Dermis microvascular lymphatic vessel endothelial cell (primary cell): ENCODE measurements at regions not wholly inside any gene's neighbourhood (a gene's known extent, or its start where the extent isn't known, plus 50 kb on each side); places are given as distances from the start of the nearest gene placed in this dataset.

Experiments used
- DNase-seq, 2 donors: peaks; one replicate each; pipeline versions ENCODE4 v3.0.0 to v3.0.0-alpha.2; 2010; ENCODE audit warnings: low read depth in 2 of 2

- DNase-seq, result no peak
These were observed 83.0 kb downstream of the CXCL12 start for GRCh38 chr10:44301781-44302355.

GRCh38 chr10:44300666-44301649, 83.9 kb downstream of the CXCL12 start:
- DNase-seq, result no peak

GRCh38 chr10:44298713-44299112, 86.2 kb downstream of the CXCL12 start:
- DNase-seq, result no peak

- DNase-seq, result no peak
These were observed 86.9 kb downstream of the CXCL12 start for GRCh38 chr10:44297963-44298362.

- no peak for DNase-seq
These were observed 89.2 kb downstream of the CXCL12 start for GRCh38 chr10:44295644-44296241.

GRCh38 chr10:44294726-44295412, 90.0 kb downstream of the CXCL12 start:
- no peak for DNase-seq

- DNase-seq, result no peak
These were observed 91.1 kb downstream of the CXCL12 start for GRCh38 chr10:44293842-44294241.

GRCh38 chr10:44293306-44293778, 91.6 kb downstream of the CXCL12 start:
- no peak for DNase-seq

- DNase-seq, result no peak
These were observed 92.4 kb downstream of the CXCL12 start for GRCh38 chr10:44292390-44293002.

- DNase-seq, result no peak
These were observed 93.8 kb downstream of the CXCL12 start for GRCh38 chr10:44291091-44291490.

GRCh38 chr10:44289125-44289524, 95.8 kb downstream of the CXCL12 start:
- DNase-seq, result no peak

GRCh38 chr10:44287408-44287807, 97.5 kb downstream of the CXCL12 start:
- no peak for DNase-seq

- no peak for DNase-seq
These were observed 100.5 kb downstream of the CXCL12 start for GRCh38 chr10:44284198-44285084.

GRCh38 chr10:44282626-44283300, 102.1 kb downstream of the CXCL12 start:
- no peak for DNase-seq

- DNase-seq, result no peak
These were observed 103.2 kb downstream of the CXCL12 start for GRCh38 chr10:44281662-44282061.

GRCh38 chr10:44281089-44281613, 103.7 kb downstream of the CXCL12 start:
- DNase-seq, result no peak

GRCh38 chr10:44280226-44281014, 104.5 kb downstream of the CXCL12 start:
- DNase-seq, result no peak

- no peak for DNase-seq
These were observed 105.3 kb downstream of the CXCL12 start for GRCh38 chr10:44279426-44280126.
